HL-60 (cell line): ENCODE measurements at regions not wholly inside any gene's neighbourhood (a gene's known extent, or its start where the extent isn't known, plus 50 kb on each side); places are given as distances from the start of the nearest gene placed in this dataset.

Source experiments
- DNase-seq, 2 experiments: peaks; one replicate each; pipeline ENCODE4 v3.0.0-alpha.2; 2010 to 2020; ENCODE audit warnings: low read depth in 1 of 2, low spot score in 1 of 2
- H3K27ac ChIP-seq: fragments of 250-450 bp; sonication (Bioruptor Pico); replicated peaks from 2 replicates; pipeline ENCODE4 v1.5.1; 2020; ENCODE audit warnings: mild to moderate bottlenecking, moderate library complexity
- H3K27me3 ChIP-seq: fragments of 250-450 bp; sonication (Bioruptor Pico); 2 replicates; pipeline ENCODE4 v1.5.1; 2021; ENCODE audit warnings: mild to moderate bottlenecking, moderate library complexity; ENCODE audit not compliant: insufficient read depth, poor library complexity, severe bottlenecking
- H3K4me3 ChIP-seq: replicated peaks from 2 replicates; pipeline ENCODE4 v1.5.1; 2011; ENCODE audit warnings: mild to moderate bottlenecking, control low read depth, low read length; ENCODE audit not compliant: insufficient read depth
- CTCF ChIP-seq: IDR thresholded peaks from one replicate; pipeline ENCODE4 v1.5.1; 2011; ENCODE audit warnings: low read length, control low read depth, inconsistent platforms; ENCODE audit not compliant: insufficient read depth
- GABPA ChIP-seq: IDR thresholded peaks from 2 replicates; pipeline ENCODE4 v1.6.1; 2012; ENCODE audit warnings: low read depth
- POLR2AphosphoS5 ChIP-seq: IDR thresholded peaks from 2 replicates; pipeline ENCODE4 v1.6.1; 2012; ENCODE audit warnings: low read depth
- REST ChIP-seq: IDR thresholded peaks from 2 replicates; pipeline ENCODE4 v1.6.1; 2012; ENCODE audit warnings: low read depth; ENCODE audit not compliant: insufficient replicate concordance
- SPI1 ChIP-seq: IDR thresholded peaks from 2 replicates; pipeline ENCODE4 v1.6.1; 2012; ENCODE audit warnings: low read depth, mild to moderate bottlenecking, borderline replicate concordance

- no peak for DNase-seq
- no peak for TF ChIP-seq GABPA
- no peak for TF ChIP-seq REST
- TF ChIP-seq CTCF: no peak
- no peak for TF ChIP-seq SPI1
- TF ChIP-seq POLR2AphosphoS5: no peak
- Histone ChIP-seq H3K27me3 (no peaks in the 10 kb centered on the region), H3K4me3 (no peak overlapping the region), H3K27ac (no peak overlapping the region)
These were observed 1265.4 kb upstream of the ADGRB3 start for GRCh38 chr6:67369679-67370078.

GRCh38 chr6:67362976-67363375 is 1272.1 kb upstream of the ADGRB3 start:
- no peak for DNase-seq
- H3K27me3 ChIP-seq: no peaks in the 10 kb centered on the region
- TF ChIP-seq SPI1: no peak
- no peak for TF ChIP-seq REST
- no peak for TF ChIP-seq GABPA
- no peak for TF ChIP-seq CTCF
- no peak for TF ChIP-seq POLR2AphosphoS5
- H3K4me3 ChIP-seq: no peak overlapping the region
- H3K27ac ChIP-seq: no peak overlapping the region

GRCh38 chr6:67361264-67361663 is 1273.8 kb upstream of the ADGRB3 start:
- TF ChIP-seq POLR2AphosphoS5 (no peak), CTCF (no peak), SPI1 (no peak), REST (no peak), GABPA (no peak)
- no peak for DNase-seq
- Histone ChIP-seq H3K27ac (no peak overlapping the region), H3K27me3 (no peaks in the 10 kb centered on the region), H3K4me3 (no peak overlapping the region)
